Lung (tissue), 11 donors: ENCODE measurements at regions not wholly inside any gene's neighbourhood (a gene's known extent, or its start where the extent isn't known, plus 50 kb on each side); places are given as distances from the start of the nearest gene placed in this dataset.
A peak's percentile ranks its signal among the peaks of the same experiment; 100 is the strongest.

ENCODE experiments used
- ATAC-seq: fragments of 200-7000 bp; cut with Tn5 transposase; one replicate; pipeline ENCODE4 v1.9.1; 2020; ENCODE audit warnings: moderate number of reproducible peaks; ENCODE audit not compliant: insufficient read depth, low FRiP score
- DNase-seq, 3 donors: peaks; one replicate each; pipeline ENCODE4 v3.0.0-alpha.2; 2013 to 2017
- H3K27ac ChIP-seq, 2 donors: one replicate each; pipeline ENCODE4 v1.5.1; 2013; ENCODE audit warnings: mild to moderate bottlenecking in 2 of 2, moderate library complexity in 2 of 2, control low read depth in 1 of 2, inconsistent platforms in 1 of 2, low read depth in 1 of 2, low read length in 1 of 2
- H3K27me3 ChIP-seq, 3 donors: one replicate each; pipeline ENCODE4 v1.5.1; 2013; ENCODE audit warnings: low read length in 2 of 3; ENCODE audit not compliant: control insufficient read depth in 3 of 3, insufficient read depth in 3 of 3
- H3K36me3 ChIP-seq, 4 donors: one replicate each; pipeline ENCODE4 v1.5.1; 2013; ENCODE audit warnings: low read length in 4 of 4, mild to moderate bottlenecking in 1 of 4, moderate library complexity in 1 of 4; ENCODE audit not compliant: control insufficient read depth in 4 of 4, insufficient read depth in 4 of 4
- H3K4me1 ChIP-seq, 5 donors: one replicate each; pipeline ENCODE4 v1.5.1; 2013; ENCODE audit warnings: low read length in 5 of 5, mild to moderate bottlenecking in 2 of 5, moderate library complexity in 1 of 5; ENCODE audit not compliant: control insufficient read depth in 5 of 5, insufficient read depth in 5 of 5
- H3K4me3 ChIP-seq: one replicate; pipeline ENCODE4 v1.5.1; 2013; ENCODE audit warnings: mild to moderate bottlenecking, control low read depth, moderate library complexity
- H3K9ac ChIP-seq, 2 donors: one replicate each; pipeline ENCODE4 v1.5.1; 2013; ENCODE audit warnings: low read length in 2 of 2, control low read depth in 1 of 2; ENCODE audit not compliant: insufficient read depth in 1 of 2
- H3K9me3 ChIP-seq, 4 donors: one replicate each; pipeline ENCODE4 v1.5.1; 2013; ENCODE audit warnings: low read length in 3 of 4, mild to moderate bottlenecking in 1 of 4, moderate library complexity in 1 of 4; ENCODE audit not compliant: control insufficient read depth in 4 of 4, insufficient read depth in 3 of 4
- CTCF ChIP-seq: IDR thresholded peaks from 2 replicates; pipeline ENCODE4 v1.5.1; 2012; ENCODE audit warnings: mild to moderate bottlenecking; ENCODE audit errors: control extremely low read depth, extremely low read depth
- WGBS, 2 donors: extraction: QIAGEN DNeasy Blood & Tissue Kit; methylation state at CpG; one replicate each; pipeline ENCODE4 v1.1.7; 2013; 5-methylcytosine and 5-hydroxymethylcytosine counted together
- donor health status: control.
- donor health status: control.
- donor health status: Bipolar disorder and iron deficiency.
- donor health status: healthy.
- donor health status: DM: yes; HTN: yes; CAD: no.

GRCh38 chr1:95407131-95407885 is 173.3 kb downstream of the RWDD3 start:
- 60 to 66% methylated on average over 10 of the region's 10 CpGs for WGBS, 2 donors
- H3K36me3 ChIP-seq: no peaks in the 10 kb centered on the region
- H3K9ac ChIP-seq: no peak overlapping the region
- H3K9me3 ChIP-seq: peaks cover 0 to 10% (median 0%) of the 10 kb centered on the region in 4 donors
- TF ChIP-seq CTCF: no peak
- DNase-seq (no peak), ATAC-seq (no peak)
- no peaks in the 10 kb centered on the region for H3K27me3 ChIP-seq
- no peak overlapping the region for H3K4me3 ChIP-seq
- no peak overlapping the region for H3K27ac ChIP-seq
- H3K4me1 ChIP-seq: peaks cover 0 to 4% (median 0%) of the 10 kb centered on the region in 5 donors

DNA sequence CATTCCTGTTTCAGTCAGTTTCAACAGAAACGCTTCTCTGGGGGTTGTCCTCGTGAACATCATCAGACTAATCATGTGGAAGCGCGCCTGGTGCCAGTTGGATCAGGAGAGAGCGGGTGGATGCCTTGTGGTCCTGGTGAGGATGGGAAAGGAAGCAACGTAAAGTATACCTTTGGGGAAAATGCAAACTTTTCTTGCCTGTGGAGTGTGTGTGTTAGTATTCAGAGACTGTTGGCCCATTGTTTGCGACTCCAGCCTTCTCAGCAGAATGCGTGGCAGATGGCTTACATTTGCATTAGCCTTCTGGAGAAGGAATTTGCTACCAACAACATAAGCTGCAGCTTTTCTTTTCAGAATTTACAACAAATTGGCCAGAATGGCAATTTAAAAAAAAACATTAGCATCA is 173.9 kb downstream of the RWDD3 start:
- DNase-seq (peak in 1 of 3 donors; percentile 24), ATAC-seq (no peak)
- Histone ChIP-seq H3K27me3 (no peaks in the 10 kb centered on the region), H3K36me3 (no peaks in the 10 kb centered on the region), H3K4me1 (peaks cover 0 to 4% (median 0%) of the 10 kb centered on the region in 5 donors), H3K9me3 (peaks cover 0 to 10% (median 0%) of the 10 kb centered on the region in 4 donors), H3K27ac (no peak overlapping the region), H3K9ac (no peak overlapping the region), H3K4me3 (no peak overlapping the region)
- WGBS, 2 donors: 56 to 64% methylated on average over 8 of the region's 8 CpGs
- no peak for TF ChIP-seq CTCF

GRCh38 chr1:95408507-95409136 is 174.6 kb downstream of the RWDD3 start:
- Histone ChIP-seq H3K36me3 (no peaks in the 10 kb centered on the region), H3K9ac (no peak overlapping the region), H3K4me3 (no peak overlapping the region), H3K4me1 (peaks cover 0 to 4% (median 0%) of the 10 kb centered on the region in 5 donors), H3K27ac (no peak overlapping the region), H3K27me3 (no peaks in the 10 kb centered on the region), H3K9me3 (peaks cover 0 to 10% (median 0%) of the 10 kb centered on the region in 4 donors)
- no peak for DNase-seq
- ATAC-seq: no peak
- no peak for TF ChIP-seq CTCF
- WGBS, 2 donors: 27 to 29% methylated on average over 4 of the region's 4 CpGs
